GM12878 (cell line): ENCODE measurements at regions not wholly inside any gene's neighbourhood (a gene's known extent, or its start where the extent isn't known, plus 50 kb on each side); places are given as distances from the start of the nearest gene placed in this dataset.

Source experiments
- ATAC-seq: fragments of 200-7000 bp; cut with Tn5 transposase; 3 replicates; pipeline ENCODE4 v1.9.1; 2020; ENCODE audit warnings: mild to moderate bottlenecking, moderate library complexity
- BruUV-seq: library from RNA; stranded (reverse); fragments of 400-500 nt; replicated peaks from 2 replicates; lab custom pipeline; 2021; lab: Mats Ljungman, UMichigan
- CTCF ChIA-PET: fragments of 300-600 bp; sonication (Branson Sonifier 250); formaldehyde crosslinking; extraction: SDS; loops from one replicate; lab custom pipeline; 2021; ENCODE audit warnings: inconsistent platforms; lab: Yijun Ruan, JAX
- POLR2A ChIA-PET: fragments of 350-600 bp; formaldehyde crosslinking; extraction: SDS; loops from one replicate; lab custom pipeline; 2021; ENCODE audit warnings: inconsistent platforms; lab: Charles Lee
- RAD21 ChIA-PET: fragments of 300-600 bp; sonication (Branson Sonifier 250); formaldehyde crosslinking; loops from one replicate; lab custom pipeline; 2023; ENCODE audit warnings: antibody characterized with exemption; ENCODE audit not compliant: unreplicated experiment; lab: Charles Lee
- SMC1A ChIA-PET: fragments of 300-600 bp; sonication (Branson Sonifier 250); formaldehyde crosslinking; loops from one replicate; lab custom pipeline; 2023; ENCODE audit not compliant: unreplicated experiment, uncharacterized antibody; lab: Charles Lee
- DNase-seq: peaks from one replicate; pipeline ENCODE4 v3.0.0-alpha.2; 2011; ENCODE audit warnings: low read depth, low spot score
- FAIRE-seq: peaks from 3 replicates; lab custom pipeline; 2011; peaks lifted over from hg19 to GRCh38; lab: Jason Lieb, UNC
- H2AFZ ChIP-seq: 2 replicates; pipeline ENCODE4 v1.6.0; 2011; ENCODE audit warnings: low read depth, low read length, control low read depth; ENCODE audit not compliant: control insufficient read depth
- H3K27ac ChIP-seq: 2 replicates; pipeline ENCODE4 v1.5.1; 2011; ENCODE audit warnings: control low read depth; ENCODE audit not compliant: control insufficient read depth, insufficient read depth
- H3K27me3 ChIP-seq, 2 experiments: replicated peaks in 1 of 2; 2 replicates each; pipeline versions ENCODE4 v1.6.0 to v1.6.1; 2011; ENCODE audit warnings: low read length in 1 of 2; ENCODE audit not compliant: control insufficient read depth in 2 of 2, insufficient read depth in 2 of 2
- H3K36me3 ChIP-seq, 2 experiments: 2 replicates each; pipeline ENCODE4 v1.5.1; 2011; ENCODE audit warnings: low read length in 1 of 2; ENCODE audit not compliant: control insufficient read depth in 2 of 2, insufficient read depth in 2 of 2
- H3K4me1 ChIP-seq: 2 replicates; pipeline ENCODE4 v1.6.1; 2011; ENCODE audit warnings: mild to moderate bottlenecking, low read length, moderate library complexity, mixed read lengths; ENCODE audit not compliant: control insufficient read depth, insufficient read depth
- H3K4me2 ChIP-seq: 2 replicates; pipeline ENCODE4 v1.6.0; 2011; ENCODE audit warnings: control low read depth; ENCODE audit not compliant: control insufficient read depth, insufficient read depth
- H3K4me3 ChIP-seq: fragments of 200-600 bp; sonication (generic); 2 replicates; pipeline ENCODE4 v1.5.1; 2016
- H3K79me2 ChIP-seq: 2 replicates; pipeline ENCODE4 v1.6.0; 2011; ENCODE audit warnings: low read length; ENCODE audit not compliant: control insufficient read depth, insufficient read depth
- H3K9ac ChIP-seq: 2 replicates; pipeline ENCODE4 v1.8.0; 2011; ENCODE audit warnings: low read length, control low read depth, mixed read lengths; ENCODE audit not compliant: control insufficient read depth, insufficient read depth
- H3K9me3 ChIP-seq: replicated peaks from 3 replicates; pipeline ENCODE4 v1.5.1; 2011; ENCODE audit warnings: mild to moderate bottlenecking, low read length; ENCODE audit not compliant: control insufficient read depth, insufficient read depth
- H4K20me1 ChIP-seq: 2 replicates; pipeline ENCODE4 v1.6.0; 2011; ENCODE audit not compliant: control insufficient read depth, insufficient read depth
- BCL11A ChIP-seq: IDR thresholded peaks from 2 replicates; pipeline ENCODE4 v1.6.1; 2011; ENCODE audit warnings: low read depth, low read length
- HDAC2 ChIP-seq: fragments of 200-600 bp; sonication (generic); IDR thresholded peaks from 2 replicates; pipeline ENCODE4 v1.6.1; 2017
- LARP7 ChIP-seq: fragments of 450-650 bp; IDR thresholded peaks from 2 replicates; pipeline ENCODE4 v1.6.1; 2017; ENCODE audit warnings: mild to moderate bottlenecking
- MTA2 ChIP-seq: fragments of 450-650 bp; IDR thresholded peaks from 2 replicates; pipeline ENCODE4 v1.6.1; 2016; ENCODE audit warnings: low read depth, mild to moderate bottlenecking, moderate library complexity
- MYC ChIP-seq: IDR thresholded peaks from 2 replicates; pipeline ENCODE4 v1.6.1; 2011; ENCODE audit warnings: mild to moderate bottlenecking, low read length, moderate library complexity, inconsistent platforms; ENCODE audit not compliant: insufficient read depth, insufficient replicate concordance, insufficient read length, severe bottlenecking
- SREBF2 ChIP-seq: IDR thresholded peaks from 2 replicates; pipeline ENCODE4 v1.6.1; 2012; ENCODE audit warnings: mild to moderate bottlenecking, low read length
- WGBS: methylation state at CpG from one replicate; pipeline ENCODE4 v1.1.6; 2016; ENCODE audit warnings: low lambda C conversion rate; ENCODE audit not compliant: insufficient replicate concordance, insufficient coverage; ENCODE audit errors: missing lambda C conversion rate; 5-methylcytosine and 5-hydroxymethylcytosine counted together
- in situ Hi-C: fragments of 300-500 bp; cut with MboI; formaldehyde crosslinking; loops from 9 replicates; pipeline ENCODE4 v1.14.3; 2018; ENCODE audit warnings: mixed read lengths
- intact Hi-C: fragments of 100-400 bp; cut with micrococcal nuclease; formaldehyde crosslinking; loops from one replicate; pipeline ENCODE4 v1.14.2; 2022; ENCODE audit not compliant: unreplicated experiment
- TF ChIP-seq, protein P1 (sequence below): fragments of 450-650 bp; IDR thresholded peaks from 2 replicates; pipeline ENCODE4 v1.6.1; 2016; ENCODE audit warnings: mild to moderate bottlenecking, moderate library complexity, borderline replicate concordance
- TF ChIP-seq, protein P2 (sequence below): fragments of 450-650 bp; IDR thresholded peaks from 2 replicates; pipeline ENCODE4 v1.6.1; 2017; ENCODE audit warnings: mild to moderate bottlenecking, low read depth, inconsistent platforms; ENCODE audit not compliant: poor library complexity, severe bottlenecking

DNA sequence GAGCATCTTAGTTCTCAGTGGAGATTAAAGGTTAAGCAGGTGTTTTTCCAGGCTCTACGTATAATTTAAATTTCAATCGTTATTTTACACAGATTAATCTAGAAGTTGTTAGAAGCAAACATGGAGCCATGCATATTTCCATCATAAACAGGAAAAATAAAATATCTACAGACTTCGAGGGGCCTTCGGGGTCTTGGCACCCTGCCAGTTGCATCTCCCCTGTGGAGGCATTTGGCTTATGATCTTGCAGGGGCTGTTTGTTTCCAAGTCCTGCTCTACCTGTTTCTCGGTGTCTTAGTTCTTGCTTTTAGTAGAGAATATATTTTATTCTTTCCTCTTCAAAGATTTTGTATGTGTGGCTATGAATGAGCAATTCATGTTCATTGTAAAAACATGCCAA is 67.2 kb upstream of the FAM136A start (continued):
- TF ChIP-seq, protein P1, sequence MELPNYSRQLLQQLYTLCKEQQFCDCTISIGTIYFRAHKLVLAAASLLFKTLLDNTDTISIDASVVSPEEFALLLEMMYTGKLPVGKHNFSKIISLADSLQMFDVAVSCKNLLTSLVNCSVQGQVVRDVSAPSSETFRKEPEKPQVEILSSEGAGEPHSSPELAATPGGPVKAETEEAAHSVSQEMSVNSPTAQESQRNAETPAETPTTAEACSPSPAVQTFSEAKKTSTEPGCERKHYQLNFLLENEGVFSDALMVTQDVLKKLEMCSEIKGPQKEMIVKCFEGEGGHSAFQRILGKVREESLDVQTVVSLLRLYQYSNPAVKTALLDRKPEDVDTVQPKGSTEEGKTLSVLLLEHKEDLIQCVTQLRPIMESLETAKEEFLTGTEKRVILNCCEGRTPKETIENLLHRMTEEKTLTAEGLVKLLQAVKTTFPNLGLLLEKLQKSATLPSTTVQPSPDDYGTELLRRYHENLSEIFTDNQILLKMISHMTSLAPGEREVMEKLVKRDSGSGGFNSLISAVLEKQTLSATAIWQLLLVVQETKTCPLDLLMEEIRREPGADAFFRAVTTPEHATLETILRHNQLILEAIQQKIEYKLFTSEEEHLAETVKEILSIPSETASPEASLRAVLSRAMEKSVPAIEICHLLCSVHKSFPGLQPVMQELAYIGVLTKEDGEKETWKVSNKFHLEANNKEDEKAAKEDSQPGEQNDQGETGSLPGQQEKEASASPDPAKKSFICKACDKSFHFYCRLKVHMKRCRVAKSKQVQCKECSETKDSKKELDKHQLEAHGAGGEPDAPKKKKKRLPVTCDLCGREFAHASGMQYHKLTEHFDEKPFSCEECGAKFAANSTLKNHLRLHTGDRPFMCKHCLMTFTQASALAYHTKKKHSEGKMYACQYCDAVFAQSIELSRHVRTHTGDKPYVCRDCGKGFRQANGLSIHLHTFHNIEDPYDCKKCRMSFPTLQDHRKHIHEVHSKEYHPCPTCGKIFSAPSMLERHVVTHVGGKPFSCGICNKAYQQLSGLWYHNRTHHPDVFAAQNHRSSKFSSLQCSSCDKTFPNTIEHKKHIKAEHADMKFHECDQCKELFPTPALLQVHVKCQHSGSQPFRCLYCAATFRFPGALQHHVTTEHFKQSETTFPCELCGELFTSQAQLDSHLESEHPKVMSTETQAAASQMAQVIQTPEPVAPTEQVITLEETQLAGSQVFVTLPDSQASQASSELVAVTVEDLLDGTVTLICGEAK, result no peak
- TF ChIP-seq SREBF2, result no peak

DNA sequence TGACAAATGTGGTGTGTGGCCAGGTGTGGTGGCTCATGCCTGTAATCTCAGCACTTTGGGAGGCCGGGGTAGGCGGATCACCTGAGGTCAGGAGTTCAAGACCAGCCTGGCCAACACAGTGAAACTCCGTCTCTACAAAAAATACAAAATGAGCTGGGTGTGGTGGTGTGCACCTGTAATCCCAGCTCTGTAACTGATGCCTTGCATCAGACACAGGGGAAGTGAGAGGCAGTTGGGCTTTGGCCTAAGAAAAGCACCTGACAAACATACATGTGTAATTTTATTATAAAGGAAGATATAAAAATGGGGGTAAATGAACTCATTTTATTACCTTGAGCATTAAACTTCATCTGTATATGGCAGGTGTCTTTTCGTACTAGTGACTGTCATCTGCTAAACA is 66.7 kb upstream of the FAM136A start:
- SMC1A ChIA-PET, result no interaction called here
- H3K27ac ChIP-seq, result no peak overlapping the region
- POLR2A ChIA-PET, result no interaction called here
- FAIRE-seq (no peak), DNase-seq (no peak), ATAC-seq (no peak)
- intact Hi-C loops (no loop called here), in situ Hi-C loops (no loop called here)
- 25% methylated on average over 4 of the region's 4 CpGs for WGBS
- no peak for TF ChIP-seq HDAC2
- no peak for TF ChIP-seq MYC
- TF ChIP-seq, protein P2, sequence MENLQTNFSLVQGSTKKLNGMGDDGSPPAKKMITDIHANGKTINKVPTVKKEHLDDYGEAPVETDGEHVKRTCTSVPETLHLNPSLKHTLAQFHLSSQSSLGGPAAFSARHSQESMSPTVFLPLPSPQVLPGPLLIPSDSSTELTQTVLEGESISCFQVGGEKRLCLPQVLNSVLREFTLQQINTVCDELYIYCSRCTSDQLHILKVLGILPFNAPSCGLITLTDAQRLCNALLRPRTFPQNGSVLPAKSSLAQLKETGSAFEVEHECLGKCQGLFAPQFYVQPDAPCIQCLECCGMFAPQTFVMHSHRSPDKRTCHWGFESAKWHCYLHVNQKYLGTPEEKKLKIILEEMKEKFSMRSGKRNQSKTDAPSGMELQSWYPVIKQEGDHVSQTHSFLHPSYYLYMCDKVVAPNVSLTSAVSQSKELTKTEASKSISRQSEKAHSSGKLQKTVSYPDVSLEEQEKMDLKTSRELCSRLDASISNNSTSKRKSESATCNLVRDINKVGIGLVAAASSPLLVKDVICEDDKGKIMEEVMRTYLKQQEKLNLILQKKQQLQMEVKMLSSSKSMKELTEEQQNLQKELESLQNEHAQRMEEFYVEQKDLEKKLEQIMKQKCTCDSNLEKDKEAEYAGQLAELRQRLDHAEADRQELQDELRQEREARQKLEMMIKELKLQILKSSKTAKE, result no peak
- no peak for TF ChIP-seq LARP7
- no peak for TF ChIP-seq MTA2
- TF ChIP-seq BCL11A, result no peak
- peaks cover 0 to 1% of the 10 kb centered on the region in 2 experiments; a peak in 2 of 4 replicates for H3K27me3 ChIP-seq
- H3K4me1 ChIP-seq, result no peaks in the 10 kb centered on the region
- H3K4me2 ChIP-seq, result no peak overlapping the region
- H3K4me3 ChIP-seq, result no peak overlapping the region
- no peak overlapping the region for H3K9ac ChIP-seq
- H3K79me2 ChIP-seq, result no peaks in the 10 kb centered on the region
- CTCF ChIA-PET, result interaction anchor here (1.2 kb wide), 1 partner anchor 27 kb away, joined by 3 read pairs; no protein-coding TSS in a partner anchor
- RAD21 ChIA-PET, result no interaction called here
- no TSS peak for BruUV-seq
- no peaks in the 10 kb centered on the region for H3K9me3 ChIP-seq
- H4K20me1 ChIP-seq, result no peaks in the 10 kb centered on the region; the same call in 1 of the 2 replicates
- no peak overlapping the region for H2AFZ ChIP-seq
- no peaks in the 10 kb centered on the region for H3K36me3 ChIP-seq
